ENCODE measurements at regions not wholly inside any gene's neighbourhood (a gene's known extent, or its start where the extent isn't known, plus 50 kb on each side); places are given as distances from the start of the nearest gene placed in this dataset.

GRCh38 chr2:6354546-6354945 lies 511.2 kb downstream of the CMPK2 start:
- Histone ChIP-seq H4K20me1 (ENCODE audit: insufficient read depth) (no peaks in the 10 kb centered on the region), H3K4me2 (no peak overlapping the region), H3F3A (replicated peaks; ENCODE audit: insufficient read depth) (no peaks in the 10 kb centered on the region), H3K9me2 (no peaks in the 10 kb centered on the region), H3K36me3 (replicated peaks in 1 of 2; ENCODE audit: control insufficient read depth in 1 of 2, insufficient read depth in 2 of 2, low read length in 1 of 2) (no peaks in the 10 kb centered on the region), H3K9me3 (no peaks in the 10 kb centered on the region), H3K79me2 (ENCODE audit: insufficient read depth) (no peaks in the 10 kb centered on the region), H3K4me3 (ENCODE audit: low read depth in 2 of 2, low read length in 1 of 2) (no peak overlapping the region), H3K4me1 (ENCODE audit: control insufficient read depth in 1 of 2, insufficient read depth in 2 of 2, low read depth in 1 of 2, low read length in 1 of 2) (peaks cover 0 to 2% of the 10 kb centered on the region in 2 experiments; a peak in 1 of 4 replicates), H3K27ac (ENCODE audit: low read depth in 2 of 2, low read length in 1 of 2) (no peak overlapping the region), H3K27me3 (ENCODE audit: insufficient read depth) (no peaks in the 10 kb centered on the region), H3K9ac (no peak overlapping the region), H2AFZ (ENCODE audit: low read depth) (no peak overlapping the region)
- POLR2A ChIA-PET: no interaction called here
- 77% methylated on average over 2 of the region's 2 CpGs for WGBS (ENCODE audit: low lambda C conversion rate)
- CTCF ChIA-PET: interaction anchor here (1.0 kb wide), 1 partner anchor 15 kb away, joined by 3 read pairs; no protein-coding TSS in a partner anchor
- no peak for DNase-seq
- TF ChIP-seq SIN3A (IDR thresholded peaks at IDR 0.05; ENCODE audit: borderline replicate concordance, low read depth, low read length): no peak
- no peak for TF ChIP-seq GATA2 (CRISPR knock-in tag; IDR thresholded peaks at IDR 0.05)
- TF ChIP-seq, protein P1, sequence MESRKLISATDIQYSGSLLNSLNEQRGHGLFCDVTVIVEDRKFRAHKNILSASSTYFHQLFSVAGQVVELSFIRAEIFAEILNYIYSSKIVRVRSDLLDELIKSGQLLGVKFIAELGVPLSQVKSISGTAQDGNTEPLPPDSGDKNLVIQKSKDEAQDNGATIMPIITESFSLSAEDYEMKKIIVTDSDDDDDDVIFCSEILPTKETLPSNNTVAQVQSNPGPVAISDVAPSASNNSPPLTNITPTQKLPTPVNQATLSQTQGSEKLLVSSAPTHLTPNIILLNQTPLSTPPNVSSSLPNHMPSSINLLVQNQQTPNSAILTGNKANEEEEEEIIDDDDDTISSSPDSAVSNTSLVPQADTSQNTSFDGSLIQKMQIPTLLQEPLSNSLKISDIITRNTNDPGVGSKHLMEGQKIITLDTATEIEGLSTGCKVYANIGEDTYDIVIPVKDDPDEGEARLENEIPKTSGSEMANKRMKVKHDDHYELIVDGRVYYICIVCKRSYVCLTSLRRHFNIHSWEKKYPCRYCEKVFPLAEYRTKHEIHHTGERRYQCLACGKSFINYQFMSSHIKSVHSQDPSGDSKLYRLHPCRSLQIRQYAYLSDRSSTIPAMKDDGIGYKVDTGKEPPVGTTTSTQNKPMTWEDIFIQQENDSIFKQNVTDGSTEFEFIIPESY (IDR thresholded peaks at IDR 0.05; ENCODE audit: borderline replicate concordance, low read depth): no peak
- no peak for TF ChIP-seq TEAD4 (IDR thresholded peaks at IDR 0.05; ENCODE audit: borderline replicate concordance, insufficient read depth)
- no peak for TF ChIP-seq EZH2phosphoT487 (IDR thresholded peaks at IDR 0.05; ENCODE audit: borderline replicate concordance, low read depth)
- no peak for TF ChIP-seq JUND (IDR thresholded peaks at IDR 0.05)
- TF ChIP-seq FOXM1 (IDR thresholded peaks at IDR 0.05; ENCODE audit: low read depth): no peak
- no peak for TF ChIP-seq REST (IDR thresholded peaks at IDR 0.05; ENCODE audit: low read depth, low read length)
- TF ChIP-seq MEF2A (IDR thresholded peaks at IDR 0.05; ENCODE audit: borderline replicate concordance, low read depth): no peak
- no peak for TF ChIP-seq TAF1 (IDR thresholded peaks at IDR 0.05; ENCODE audit: borderline replicate concordance, low read depth, low read length)
- no peak for TF ChIP-seq FOXJ3 (CRISPR knock-in tag; IDR thresholded peaks at IDR 0.05)
- TF ChIP-seq MAX (IDR thresholded peaks at IDR 0.05; ENCODE audit: low read depth): no peak
- no peak for TF ChIP-seq EP300 (IDR thresholded peaks at IDR 0.05; ENCODE audit: borderline replicate concordance in 1 of 2, low read depth in 1 of 2, low read length in 1 of 2)
- TF ChIP-seq RAD21 (IDR thresholded peaks at IDR 0.05; ENCODE audit: low read length): no peak
- no peak for TF ChIP-seq USF1 (IDR thresholded peaks at IDR 0.05; ENCODE audit: borderline replicate concordance, low read depth)
- no peak for TF ChIP-seq YY1 (IDR thresholded peaks at IDR 0.05; ENCODE audit: low read depth)
- TF ChIP-seq RCOR1 (IDR thresholded peaks at IDR 0.05; ENCODE audit: low read length): no peak
- TF ChIP-seq, protein P2, sequence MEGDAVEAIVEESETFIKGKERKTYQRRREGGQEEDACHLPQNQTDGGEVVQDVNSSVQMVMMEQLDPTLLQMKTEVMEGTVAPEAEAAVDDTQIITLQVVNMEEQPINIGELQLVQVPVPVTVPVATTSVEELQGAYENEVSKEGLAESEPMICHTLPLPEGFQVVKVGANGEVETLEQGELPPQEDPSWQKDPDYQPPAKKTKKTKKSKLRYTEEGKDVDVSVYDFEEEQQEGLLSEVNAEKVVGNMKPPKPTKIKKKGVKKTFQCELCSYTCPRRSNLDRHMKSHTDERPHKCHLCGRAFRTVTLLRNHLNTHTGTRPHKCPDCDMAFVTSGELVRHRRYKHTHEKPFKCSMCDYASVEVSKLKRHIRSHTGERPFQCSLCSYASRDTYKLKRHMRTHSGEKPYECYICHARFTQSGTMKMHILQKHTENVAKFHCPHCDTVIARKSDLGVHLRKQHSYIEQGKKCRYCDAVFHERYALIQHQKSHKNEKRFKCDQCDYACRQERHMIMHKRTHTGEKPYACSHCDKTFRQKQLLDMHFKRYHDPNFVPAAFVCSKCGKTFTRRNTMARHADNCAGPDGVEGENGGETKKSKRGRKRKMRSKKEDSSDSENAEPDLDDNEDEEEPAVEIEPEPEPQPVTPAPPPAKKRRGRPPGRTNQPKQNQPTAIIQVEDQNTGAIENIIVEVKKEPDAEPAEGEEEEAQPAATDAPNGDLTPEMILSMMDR (IDR thresholded peaks at IDR 0.05): no peak
- no peak for TF ChIP-seq SMC3 (IDR thresholded peaks at IDR 0.05; ENCODE audit: low read depth, low read length)

Measured in SK-N-SH (cell line).